Muscle layer of colon (tissue), 2 donors: ENCODE measurements at regions not wholly inside any gene's neighbourhood (a gene's known extent, or its start where the extent isn't known, plus 50 kb on each side); places are given as distances from the start of the nearest gene placed in this dataset.

Experiments used
- H3K27ac ChIP-seq: one replicate; pipeline ENCODE4 v1.7.0; 2013; ENCODE audit warnings: low read depth, mild to moderate bottlenecking, low read length, moderate library complexity
- H3K27me3 ChIP-seq, 2 donors: one replicate each; pipeline ENCODE4 v1.7.0; 2013; ENCODE audit warnings: low read length in 2 of 2, mild to moderate bottlenecking in 2 of 2; ENCODE audit not compliant: insufficient read depth in 2 of 2, control insufficient read depth in 1 of 2
- H3K36me3 ChIP-seq: one replicate; pipeline ENCODE4 v1.7.0; 2013; ENCODE audit warnings: mild to moderate bottlenecking, low read length; ENCODE audit not compliant: insufficient read depth
- H3K4me1 ChIP-seq: one replicate; pipeline ENCODE4 v1.7.0; 2013; ENCODE audit warnings: mild to moderate bottlenecking, low read length; ENCODE audit not compliant: insufficient read depth
- H3K4me3 ChIP-seq, 2 donors: one replicate each; pipeline ENCODE4 v1.7.0; 2013; ENCODE audit warnings: low read length in 2 of 2, low read depth in 1 of 2, mild to moderate bottlenecking in 1 of 2, moderate library complexity in 1 of 2
- H3K9ac ChIP-seq: one replicate; pipeline ENCODE4 v1.7.0; 2013; ENCODE audit warnings: low read length
- H3K9me3 ChIP-seq: one replicate; pipeline ENCODE4 v1.7.0; 2013; ENCODE audit warnings: mild to moderate bottlenecking, low read length
- donor health status: abdominal sarcoma.
- donor health status: Adenocarcinoma of cecum.

- Histone ChIP-seq H3K27me3 (no peaks in the 10 kb centered on the region), H3K27ac (no peak overlapping the region), H3K9me3 (no peaks in the 10 kb centered on the region), H3K4me3 (no peak overlapping the region), H3K36me3 (no peaks in the 10 kb centered on the region), H3K4me1 (no peaks in the 10 kb centered on the region), H3K9ac (no peak overlapping the region)
Observed at GRCh38 chr21:28779914-28780313, 212.8 kb downstream of the LTN1 start.

- Histone ChIP-seq H3K27me3 (no peaks in the 10 kb centered on the region), H3K9me3 (no peaks in the 10 kb centered on the region), H3K36me3 (no peaks in the 10 kb centered on the region), H3K9ac (no peak overlapping the region), H3K4me1 (peaks cover 10% of the 10 kb centered on the region), H3K27ac (no peak overlapping the region), H3K4me3 (no peak overlapping the region)
Observed at GRCh38 chr21:28776251-28776650, 216.4 kb downstream of the LTN1 start.

- Histone ChIP-seq H3K4me1 (peaks cover 21% of the 10 kb centered on the region), H3K27me3 (no peaks in the 10 kb centered on the region), H3K4me3 (no peak overlapping the region), H3K9me3 (no peaks in the 10 kb centered on the region), H3K27ac (no peak overlapping the region), H3K36me3 (no peaks in the 10 kb centered on the region), H3K9ac (no peak overlapping the region)
Observed at GRCh38 chr21:28775071-28775470, 217.6 kb downstream of the LTN1 start.

GRCh38 chr21:28773036-28773435 lies 219.6 kb downstream of the LTN1 start:
- H3K27ac ChIP-seq, result no peak overlapping the region
- no peak overlapping the region for H3K9ac ChIP-seq
- no peaks in the 10 kb centered on the region for H3K27me3 ChIP-seq
- peaks cover 25% of the 10 kb centered on the region for H3K4me1 ChIP-seq
- no peaks in the 10 kb centered on the region for H3K9me3 ChIP-seq
- no peaks in the 10 kb centered on the region for H3K36me3 ChIP-seq
- no peak overlapping the region for H3K4me3 ChIP-seq

GRCh38 chr21:28771790-28772501 lies 220.7 kb downstream of the LTN1 start:
- no peaks in the 10 kb centered on the region for H3K36me3 ChIP-seq

GRCh38 chr21:28770867-28771661 lies 221.6 kb downstream of the LTN1 start:
- no peaks in the 10 kb centered on the region for H3K9me3 ChIP-seq
- peaks cover 25% of the 10 kb centered on the region for H3K4me1 ChIP-seq
- H3K27ac ChIP-seq, result no peak overlapping the region
- H3K9ac ChIP-seq, result no peak overlapping the region
- no peaks in the 10 kb centered on the region for H3K27me3 ChIP-seq
- no peaks in the 10 kb centered on the region for H3K36me3 ChIP-seq
- H3K4me3 ChIP-seq, result no peak overlapping the region

More at GRCh38 chr21:28771790-28772501, 220.7 kb downstream of the LTN1 start:
- H3K27ac ChIP-seq, result no peak overlapping the region
- H3K9ac ChIP-seq, result no peak overlapping the region
- H3K4me3 ChIP-seq, result no peak overlapping the region
- H3K4me1 ChIP-seq, result peaks cover 25% of the 10 kb centered on the region
- H3K27me3 ChIP-seq, result no peaks in the 10 kb centered on the region
- no peaks in the 10 kb centered on the region for H3K9me3 ChIP-seq

- no peaks in the 10 kb centered on the region for H3K27me3 ChIP-seq
- no peaks in the 10 kb centered on the region for H3K9me3 ChIP-seq
- no peak overlapping the region for H3K4me3 ChIP-seq
- no peak overlapping the region for H3K27ac ChIP-seq
- H3K4me1 ChIP-seq, result peaks cover 25% of the 10 kb centered on the region
- H3K9ac ChIP-seq, result no peak overlapping the region
- no peaks in the 10 kb centered on the region for H3K36me3 ChIP-seq
Observed at GRCh38 chr21:28769683-28770082, 223.0 kb downstream of the LTN1 start.

- H3K4me3 ChIP-seq, result no peak overlapping the region
- H3K27me3 ChIP-seq, result no peaks in the 10 kb centered on the region
- no peaks in the 10 kb centered on the region for H3K36me3 ChIP-seq
- peaks cover 25% of the 10 kb centered on the region for H3K4me1 ChIP-seq
- no peak overlapping the region for H3K27ac ChIP-seq
- no peak overlapping the region for H3K9ac ChIP-seq
- H3K9me3 ChIP-seq, result no peaks in the 10 kb centered on the region
Observed at GRCh38 chr21:28768753-28769152, 223.9 kb downstream of the LTN1 start.

GRCh38 chr21:28767523-28767922 lies 225.2 kb downstream of the LTN1 start:
- no peaks in the 10 kb centered on the region for H3K9me3 ChIP-seq
- no peak overlapping the region for H3K9ac ChIP-seq
- no peak overlapping the region for H3K4me3 ChIP-seq
- H3K4me1 ChIP-seq, result peaks cover 25% of the 10 kb centered on the region
- no peaks in the 10 kb centered on the region for H3K36me3 ChIP-seq
- H3K27ac ChIP-seq, result no peak overlapping the region
- no peaks in the 10 kb centered on the region for H3K27me3 ChIP-seq

- Histone ChIP-seq H3K36me3 (no peaks in the 10 kb centered on the region), H3K9ac (no peak overlapping the region), H3K27me3 (no peaks in the 10 kb centered on the region), H3K4me3 (no peak overlapping the region), H3K9me3 (no peaks in the 10 kb centered on the region), H3K27ac (no peak overlapping the region), H3K4me1 (no peaks in the 10 kb centered on the region)
Observed at GRCh38 chr21:28763809-28764418, 228.8 kb downstream of the LTN1 start.

GRCh38 chr21:28762357-28762735 lies 230.3 kb downstream of the LTN1 start:
- Histone ChIP-seq H3K4me1 (no peaks in the 10 kb centered on the region), H3K4me3 (no peak overlapping the region), H3K9me3 (no peaks in the 10 kb centered on the region), H3K9ac (no peak overlapping the region), H3K27ac (no peak overlapping the region), H3K27me3 (no peaks in the 10 kb centered on the region), H3K36me3 (no peaks in the 10 kb centered on the region)
